Endothelial cell of umbilical vein (primary cell): ENCODE measurements at regions not wholly inside any gene's neighbourhood (a gene's known extent, or its start where the extent isn't known, plus 50 kb on each side); places are given as distances from the start of the nearest gene placed in this dataset.

Source experiments
- BruUV-seq: library from RNA; stranded (reverse); fragments of 400-500 nt; replicated peaks from 2 replicates; lab custom pipeline; 2021; lab: Mats Ljungman, UMichigan
- CTCF ChIA-PET: fragments of 300-600, 350-600 bp; sonication (Branson Sonifier 250); formaldehyde crosslinking; loops from one replicate; lab custom pipeline; 2021; ENCODE audit warnings: antibody characterized with exemption, inconsistent platforms; lab: Charles Lee
- POLR2A ChIA-PET: fragments of 300-600, 350-600 bp; sonication (Branson Sonifier 250); formaldehyde crosslinking; loops from one replicate; lab custom pipeline; 2021; ENCODE audit warnings: antibody characterized with exemption, inconsistent platforms; lab: Charles Lee
- DNase-seq: peaks from one replicate; pipeline ENCODE4 v3.0.0-alpha.2; 2011; ENCODE audit warnings: low read depth, low spot score
- FAIRE-seq: peaks from 2 replicates; lab custom pipeline; 2011; peaks lifted over from hg19 to GRCh38; lab: Jason Lieb, UNC
- H2AFZ ChIP-seq: 2 replicates; pipeline ENCODE4 v1.6.0; 2012; ENCODE audit warnings: low read depth, low read length, control low read depth, inconsistent platforms
- H3K27ac ChIP-seq: 2 replicates; pipeline ENCODE4 v1.5.1; 2011; ENCODE audit warnings: low read depth, mild to moderate bottlenecking, control low read depth, low read length, moderate library complexity; ENCODE audit not compliant: insufficient read depth
- H3K27me3 ChIP-seq, 2 experiments: 2 replicates each; pipeline versions ENCODE4 v1.6.0 to v1.6.1; 2011; ENCODE audit warnings: low read length in 2 of 2, mixed read lengths in 1 of 2; ENCODE audit not compliant: control insufficient read depth in 2 of 2, insufficient read depth in 2 of 2
- H3K36me3 ChIP-seq, 2 experiments: 2 replicates in 1 of 2; 3 replicates in 1 of 2; pipeline ENCODE4 v1.5.1; 2011; ENCODE audit warnings: low read length in 2 of 2, mild to moderate bottlenecking in 1 of 2, moderate library complexity in 1 of 2; ENCODE audit not compliant: control insufficient read depth in 2 of 2, insufficient read depth in 2 of 2; ENCODE audit errors: extremely low read depth in 1 of 2
- H3K4me1 ChIP-seq: 3 replicates; pipeline ENCODE4 v1.5.1; 2011; ENCODE audit warnings: mild to moderate bottlenecking, low read length; ENCODE audit not compliant: control insufficient read depth, insufficient read depth; ENCODE audit errors: extremely low read depth
- H3K4me2 ChIP-seq: 2 replicates; pipeline ENCODE4 v1.6.1; 2011; ENCODE audit warnings: low read length, control low read depth, mixed read lengths; ENCODE audit not compliant: insufficient read depth
- H3K4me3 ChIP-seq, 3 experiments: fragments of 200-600 bp in 1 of 3; sonication (generic), shearing (Covaris generic) in 1 of 3; replicated peaks in 1 of 3; 2 replicates each; pipeline ENCODE4 v1.5.1; 2011 to 2016; ENCODE audit warnings: control low read depth in 3 of 3, low read length in 3 of 3, mild to moderate bottlenecking in 2 of 3, inconsistent platforms in 1 of 3, low read depth in 1 of 3, moderate library complexity in 1 of 3; ENCODE audit not compliant: insufficient read depth in 1 of 3
- H3K79me2 ChIP-seq: 2 replicates; pipeline ENCODE4 v1.6.0; 2012; ENCODE audit warnings: low read length, inconsistent platforms; ENCODE audit not compliant: control insufficient read depth, insufficient read depth
- H3K9ac ChIP-seq: replicated peaks from 2 replicates; pipeline ENCODE3; 2011; ENCODE audit warnings: low read length, control low read depth; ENCODE audit not compliant: insufficient read depth; ENCODE audit errors: extremely low read depth
- H3K9me1 ChIP-seq: replicated peaks from 3 replicates; pipeline ENCODE4 v1.6.0; 2011; ENCODE audit warnings: mild to moderate bottlenecking, low read length; ENCODE audit not compliant: control insufficient read depth, insufficient read depth; ENCODE audit errors: extremely low read depth
- H3K9me3 ChIP-seq: replicated peaks from 2 replicates; pipeline ENCODE4 v1.5.1; 2012; ENCODE audit warnings: low read length, inconsistent platforms; ENCODE audit not compliant: control insufficient read depth, insufficient read depth
- H4K20me1 ChIP-seq: replicated peaks from 2 replicates; pipeline ENCODE3; 2011; ENCODE audit warnings: mild to moderate bottlenecking, low read length; ENCODE audit not compliant: control insufficient read depth, insufficient read depth; ENCODE audit errors: extremely low read depth
- EZH2 ChIP-seq: IDR thresholded peaks from 2 replicates; pipeline ENCODE4 v1.6.1; 2012; ENCODE audit warnings: borderline replicate concordance, low read depth, mild to moderate bottlenecking, moderate library complexity, low read length, inconsistent platforms; ENCODE audit not compliant: severe bottlenecking
- FOS ChIP-seq: IDR thresholded peaks from 2 replicates; pipeline ENCODE4 v1.6.1; 2011; ENCODE audit warnings: mild to moderate bottlenecking, low read length, moderate library complexity, borderline replicate concordance; ENCODE audit not compliant: insufficient read depth
- GATA2 ChIP-seq: IDR thresholded peaks from 2 replicates; pipeline ENCODE4 v1.7.0; 2011; ENCODE audit warnings: low read depth, mild to moderate bottlenecking, moderate library complexity, mixed read lengths, low read length; ENCODE audit not compliant: insufficient read length, insufficient read depth
- JUN ChIP-seq: IDR thresholded peaks from 2 replicates; pipeline ENCODE4 v1.6.1; 2011; ENCODE audit warnings: borderline replicate concordance, low read depth; ENCODE audit not compliant: insufficient read length, insufficient read depth
- MYC ChIP-seq: IDR thresholded peaks from one replicate; pipeline ENCODE4 v1.6.1; 2011; ENCODE audit warnings: mild to moderate bottlenecking, low read depth, low read length
- POLR2A ChIP-seq: IDR thresholded peaks from 2 replicates; pipeline ENCODE4 v1.6.1; 2012; ENCODE audit warnings: low read depth, mild to moderate bottlenecking, control low read depth, low read length
- POLR2AphosphoS5 ChIP-seq: IDR thresholded peaks from 2 replicates; pipeline ENCODE4 v1.6.1; 2012; ENCODE audit warnings: low read depth, mild to moderate bottlenecking, control low read depth, low read length, moderate library complexity; ENCODE audit not compliant: insufficient read depth
- dilution Hi-C: fragments of 300-500 bp; cut with MboI; formaldehyde crosslinking; loops from one replicate; pipeline ENCODE4 v1.15.0; 2019; ENCODE audit warnings: low sequenced_read_pairs; ENCODE audit not compliant: extremely low pct_ligation_motif_present
- intact Hi-C: fragments of 100-400 bp; cut with micrococcal nuclease; formaldehyde crosslinking; loops from one replicate; pipeline ENCODE4 v1.10.0; 2022
- TF ChIP-seq, protein P1 (sequence below): IDR thresholded peaks from 2 replicates; pipeline ENCODE4 v1.6.1; 2011; ENCODE audit not compliant: insufficient read depth, insufficient read length
- TF ChIP-seq, protein P2 (sequence below), 2 donors: IDR thresholded peaks; 1 replicate in 1 of 2; 2 replicates in 1 of 2; pipeline ENCODE4 v1.5.1; 2011; ENCODE audit warnings: low read length in 2 of 2, mild to moderate bottlenecking in 2 of 2, moderate library complexity in 2 of 2, control low read depth in 1 of 2, inconsistent platforms in 1 of 2, low read depth in 1 of 2; ENCODE audit not compliant: insufficient read depth in 1 of 2; ENCODE audit errors: extremely low read depth in 1 of 2

DNA sequence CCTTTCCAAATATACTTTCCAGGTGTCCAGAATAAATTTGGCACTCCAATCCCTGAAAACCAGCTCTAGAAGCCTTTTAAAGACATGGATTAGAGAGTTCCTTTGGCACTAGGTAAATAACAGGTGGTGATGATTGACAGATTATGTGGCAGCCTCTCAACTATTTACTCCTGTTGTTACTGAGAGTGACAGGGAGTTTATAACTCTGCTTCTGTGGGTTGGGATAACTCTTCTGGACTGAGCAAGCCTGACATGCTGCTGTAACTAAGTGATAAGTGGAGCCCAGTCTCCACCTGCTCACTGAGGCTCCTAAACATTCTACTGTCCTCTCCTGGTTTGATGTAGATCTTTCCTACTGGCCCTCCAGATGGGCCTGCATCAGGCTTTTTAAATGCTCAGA lies 693.2 kb upstream of the FTMT start:
- Histone ChIP-seq H3K27ac (no peak overlapping the region), H3K4me2 (no peak overlapping the region), H3K4me1 (no peaks in the 10 kb centered on the region), H3K9me1 (no peaks in the 10 kb centered on the region), H2AFZ (no peak overlapping the region), H3K36me3 (no peaks in the 10 kb centered on the region), H3K27me3 (no peaks in the 10 kb centered on the region), H3K9me3 (no peaks in the 10 kb centered on the region), H3K9ac (no peak overlapping the region), H3K4me3 (no peak overlapping the region), H3K79me2 (no peaks in the 10 kb centered on the region), H4K20me1 (no peaks in the 10 kb centered on the region)
- intact Hi-C loops, result no loop called here
- ChIA-PET CTCF (no interaction called here), POLR2A (no interaction called here)
- TF ChIP-seq FOS (no peak), JUN (no peak), POLR2A (no peak), POLR2AphosphoS5 (no peak)
- TF ChIP-seq, protein P1, sequence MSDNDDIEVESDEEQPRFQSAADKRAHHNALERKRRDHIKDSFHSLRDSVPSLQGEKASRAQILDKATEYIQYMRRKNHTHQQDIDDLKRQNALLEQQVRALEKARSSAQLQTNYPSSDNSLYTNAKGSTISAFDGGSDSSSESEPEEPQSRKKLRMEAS, result no peak
- no peak for DNase-seq
- dilution Hi-C loops, result no loop called here
- FAIRE-seq, result no peak
- no TSS peak for BruUV-seq

DNA sequence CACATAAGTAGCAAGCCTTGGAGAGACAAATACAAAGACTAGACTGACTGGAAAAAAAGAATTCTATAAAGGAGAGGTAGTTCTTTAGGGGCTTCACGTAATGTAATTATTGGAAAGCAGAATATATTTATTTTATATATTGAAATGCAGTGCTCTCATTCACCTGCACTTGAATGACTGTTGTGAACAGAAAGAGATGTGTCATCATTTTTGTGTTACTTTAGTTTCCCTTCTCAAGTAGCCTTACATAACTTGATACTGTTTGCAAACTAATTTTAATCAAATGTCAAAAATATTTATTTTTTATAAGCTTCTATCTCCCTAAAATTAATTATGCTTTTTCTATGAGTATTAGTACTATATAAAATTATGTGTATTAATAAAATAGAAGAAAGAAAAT lies 691.1 kb upstream of the FTMT start:
- intact Hi-C loops, result no loop called here
- ChIA-PET CTCF (no interaction called here), POLR2A (no interaction called here)
- TF ChIP-seq FOS (no peak), POLR2AphosphoS5 (no peak), POLR2A (no peak), GATA2 (no peak), JUN (no peak), MYC (no peak), EZH2 (no peak)
- TF ChIP-seq, protein P2, sequence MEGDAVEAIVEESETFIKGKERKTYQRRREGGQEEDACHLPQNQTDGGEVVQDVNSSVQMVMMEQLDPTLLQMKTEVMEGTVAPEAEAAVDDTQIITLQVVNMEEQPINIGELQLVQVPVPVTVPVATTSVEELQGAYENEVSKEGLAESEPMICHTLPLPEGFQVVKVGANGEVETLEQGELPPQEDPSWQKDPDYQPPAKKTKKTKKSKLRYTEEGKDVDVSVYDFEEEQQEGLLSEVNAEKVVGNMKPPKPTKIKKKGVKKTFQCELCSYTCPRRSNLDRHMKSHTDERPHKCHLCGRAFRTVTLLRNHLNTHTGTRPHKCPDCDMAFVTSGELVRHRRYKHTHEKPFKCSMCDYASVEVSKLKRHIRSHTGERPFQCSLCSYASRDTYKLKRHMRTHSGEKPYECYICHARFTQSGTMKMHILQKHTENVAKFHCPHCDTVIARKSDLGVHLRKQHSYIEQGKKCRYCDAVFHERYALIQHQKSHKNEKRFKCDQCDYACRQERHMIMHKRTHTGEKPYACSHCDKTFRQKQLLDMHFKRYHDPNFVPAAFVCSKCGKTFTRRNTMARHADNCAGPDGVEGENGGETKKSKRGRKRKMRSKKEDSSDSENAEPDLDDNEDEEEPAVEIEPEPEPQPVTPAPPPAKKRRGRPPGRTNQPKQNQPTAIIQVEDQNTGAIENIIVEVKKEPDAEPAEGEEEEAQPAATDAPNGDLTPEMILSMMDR (IDR thresholded peaks at IDR 0.05; ENCODE audit: extremely low read depth in 1 of 2, insufficient read depth in 1 of 2, low read depth in 1 of 2, low read length in 2 of 2), result no peak
- TF ChIP-seq, protein P1, result no peak
- no peak overlapping the region for H3K9ac ChIP-seq
- DNase-seq, result no peak
- no peaks in the 10 kb centered on the region for H3K27me3 ChIP-seq
- no peaks in the 10 kb centered on the region for H4K20me1 ChIP-seq
- BruUV-seq, result no TSS peak
- no peaks in the 10 kb centered on the region for H3K9me3 ChIP-seq
- H3K4me2 ChIP-seq, result no peak overlapping the region
- no peaks in the 10 kb centered on the region for H3K79me2 ChIP-seq
- no peaks in the 10 kb centered on the region for H3K36me3 ChIP-seq
- FAIRE-seq, result no peak
- no peaks in the 10 kb centered on the region for H3K9me1 ChIP-seq
- dilution Hi-C loops, result no loop called here
- H2AFZ ChIP-seq, result no peak overlapping the region
- no peak overlapping the region for H3K27ac ChIP-seq
- H3K4me1 ChIP-seq, result no peaks in the 10 kb centered on the region
- H3K4me3 ChIP-seq, result no peak overlapping the region
